ENCODE measurements at regions not wholly inside any gene's neighbourhood (a gene's known extent, or its start where the extent isn't known, plus 50 kb on each side); places are given as distances from the start of the nearest gene placed in this dataset.

- no peak for DNase-seq
- Mint-ChIP-seq H3K27ac (ENCODE audit: unreplicated experiment) (no peak overlapping the region), H3K27me3 (ENCODE audit: unreplicated experiment) (no peaks in the 10 kb centered on the region), H3K4me1 (ENCODE audit: low read depth, unreplicated experiment) (peaks cover 29% of the 10 kb centered on the region), H3K9me3 (ENCODE audit: low read depth, unreplicated experiment) (no peaks in the 10 kb centered on the region), H3K4me3 (ENCODE audit: low read depth, unreplicated experiment) (no peak overlapping the region), H3K36me3 (ENCODE audit: insufficient read depth, unreplicated experiment) (no peaks in the 10 kb centered on the region)
- intact Hi-C loops (cut with micrococcal nuclease; ENCODE audit: unreplicated experiment): no loop called here
- no peak for TF ChIP-seq CTCF (IDR thresholded peaks at IDR 0.05; ENCODE audit: unreplicated experiment)
- no TSS peak for BruUV-seq (replicated peaks)
- CTCF ChIA-PET: interaction anchor here (0.6 kb wide), 1 partner anchor 435 kb away, joined by 3 read pairs; no protein-coding TSS in a partner anchor
Observed at GRCh38 chr1:222285526-222285925, 262.4 kb downstream of the HHIPL2 start.

- H3K27me3 Mint-ChIP-seq (ENCODE audit: unreplicated experiment): no peaks in the 10 kb centered on the region
- H3K9me3 Mint-ChIP-seq (ENCODE audit: low read depth, unreplicated experiment): no peaks in the 10 kb centered on the region
- no peak overlapping the region for H3K27ac Mint-ChIP-seq (ENCODE audit: unreplicated experiment)
- no peak overlapping the region for H3K4me3 Mint-ChIP-seq (ENCODE audit: low read depth, unreplicated experiment)
- DNase-seq: no peak
- no TSS peak for BruUV-seq (replicated peaks)
- intact Hi-C loops (cut with micrococcal nuclease; ENCODE audit: unreplicated experiment): no loop called here
- CTCF ChIA-PET: no interaction called here
- no peaks in the 10 kb centered on the region for H3K36me3 Mint-ChIP-seq (ENCODE audit: insufficient read depth, unreplicated experiment)
- no peak for TF ChIP-seq CTCF (IDR thresholded peaks at IDR 0.05; ENCODE audit: unreplicated experiment)
- peaks cover 29% of the 10 kb centered on the region for H3K4me1 Mint-ChIP-seq (ENCODE audit: low read depth, unreplicated experiment)
Observed at GRCh38 chr1:222284466-222284865, 263.4 kb downstream of the HHIPL2 start.

- H3K4me3 Mint-ChIP-seq (ENCODE audit: low read depth, unreplicated experiment): no peak overlapping the region
- CTCF ChIA-PET: no interaction called here
- no TSS peak for BruUV-seq (replicated peaks)
- peaks cover 6% of the 10 kb centered on the region for H3K27me3 Mint-ChIP-seq (ENCODE audit: unreplicated experiment)
- no peaks in the 10 kb centered on the region for H3K36me3 Mint-ChIP-seq (ENCODE audit: insufficient read depth, unreplicated experiment)
- no peak for TF ChIP-seq CTCF (IDR thresholded peaks at IDR 0.05; ENCODE audit: unreplicated experiment)
- H3K9me3 Mint-ChIP-seq (ENCODE audit: low read depth, unreplicated experiment): no peaks in the 10 kb centered on the region
- H3K4me1 Mint-ChIP-seq (ENCODE audit: low read depth, unreplicated experiment): peaks cover 22% of the 10 kb centered on the region
- intact Hi-C loops (cut with micrococcal nuclease; ENCODE audit: unreplicated experiment): no loop called here
- DNase-seq: no peak
- H3K27ac Mint-ChIP-seq (ENCODE audit: unreplicated experiment): no peak overlapping the region
Observed at GRCh38 chr1:222283147-222283768, 264.6 kb downstream of the HHIPL2 start.

- Mint-ChIP-seq H3K4me1 (ENCODE audit: low read depth, unreplicated experiment) (no peaks in the 10 kb centered on the region), H3K4me3 (ENCODE audit: low read depth, unreplicated experiment) (no peak overlapping the region), H3K9me3 (ENCODE audit: low read depth, unreplicated experiment) (no peaks in the 10 kb centered on the region), H3K27ac (ENCODE audit: unreplicated experiment) (no peak overlapping the region), H3K27me3 (ENCODE audit: unreplicated experiment) (peaks cover 30% of the 10 kb centered on the region), H3K36me3 (ENCODE audit: insufficient read depth, unreplicated experiment) (no peaks in the 10 kb centered on the region)
- intact Hi-C loops (cut with micrococcal nuclease; ENCODE audit: unreplicated experiment): no loop called here
- CTCF ChIA-PET: no interaction called here
- TF ChIP-seq CTCF (IDR thresholded peaks at IDR 0.05; ENCODE audit: unreplicated experiment): no peak
- DNase-seq: no peak
- BruUV-seq (replicated peaks): no TSS peak
Observed at GRCh38 chr1:222279591-222279990, 268.3 kb downstream of the HHIPL2 start.

Data from Calu3 (cell line).